ENCODE measurements at regions not wholly inside any gene's neighbourhood (a gene's known extent, or its start where the extent isn't known, plus 50 kb on each side); places are given as distances from the start of the nearest gene placed in this dataset.
A peak's percentile ranks its signal among the peaks of the same experiment; 100 is the strongest.

DNA sequence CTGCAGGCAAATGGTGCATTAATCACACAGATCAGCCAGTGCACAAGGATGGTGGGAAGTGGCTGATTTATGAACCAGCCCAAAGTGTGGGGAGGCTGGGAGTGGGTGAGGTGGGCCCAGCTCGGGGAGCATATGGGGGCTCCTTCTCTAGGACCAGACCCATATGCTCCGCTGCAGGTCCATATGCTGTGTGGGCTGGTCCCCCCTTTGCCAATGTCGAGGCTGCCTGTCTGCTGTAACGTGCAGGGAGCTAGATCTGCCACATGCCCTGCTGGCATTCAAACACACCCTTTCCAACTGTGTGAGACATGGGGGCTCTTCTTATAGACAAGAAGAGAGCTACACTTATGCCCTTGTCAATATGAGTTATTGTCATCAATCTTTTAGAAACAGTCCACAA, 566.3 kb downstream of the DHX35 start:
- peaks cover 28% of the 10 kb centered on the region for H3K4me1 Mint-ChIP-seq
- H3K9me3 Mint-ChIP-seq, result no peaks in the 10 kb centered on the region
- no peak overlapping the region for H3K4me3 Mint-ChIP-seq
- H3K36me3 Mint-ChIP-seq, result no peaks in the 10 kb centered on the region
- ATAC-seq (ENCODE audit: low read depth) (no peak), DNase-seq (ENCODE audit: low spot score in 2 of 2) (no peak)
- no peaks in the 10 kb centered on the region for H3K27me3 Mint-ChIP-seq
- H3K27ac Mint-ChIP-seq, result no peak overlapping the region

- Mint-ChIP-seq H3K4me3 (no peak overlapping the region), H3K4me1 (peaks cover 7% of the 10 kb centered on the region), H3K9me3 (no peaks in the 10 kb centered on the region), H3K27ac (no peak overlapping the region), H3K27me3 (no peaks in the 10 kb centered on the region), H3K36me3 (no peaks in the 10 kb centered on the region)
- ATAC-seq (ENCODE audit: low read depth) (no peak), DNase-seq (ENCODE audit: low spot score in 2 of 2) (no peak)
These were observed 562.3 kb downstream of the DHX35 start for GRCh38 chr20:39524371-39524911.

GRCh38 chr20:39523405-39523804, 561.3 kb downstream of the DHX35 start:
- DNase-seq (ENCODE audit: low spot score in 2 of 2), result no peak
- Mint-ChIP-seq H3K9me3 (no peaks in the 10 kb centered on the region), H3K27ac (no peak overlapping the region), H3K4me1 (peaks cover 3% of the 10 kb centered on the region), H3K36me3 (no peaks in the 10 kb centered on the region), H3K4me3 (no peak overlapping the region), H3K27me3 (no peaks in the 10 kb centered on the region)
- no peak for ATAC-seq (ENCODE audit: low read depth)

- no peaks in the 10 kb centered on the region for H3K27me3 Mint-ChIP-seq
- peaks cover 1% of the 10 kb centered on the region for H3K9me3 Mint-ChIP-seq
- H3K27ac Mint-ChIP-seq, result no peak overlapping the region
- peaks cover 15% of the 10 kb centered on the region for H3K4me1 Mint-ChIP-seq
- H3K36me3 Mint-ChIP-seq, result no peaks in the 10 kb centered on the region
- no peak overlapping the region for H3K4me3 Mint-ChIP-seq
- DNase-seq (ENCODE audit: low spot score in 2 of 2), result no peak
- ATAC-seq (ENCODE audit: low read depth), result no peak
These were observed 556.5 kb downstream of the DHX35 start for GRCh38 chr20:39518654-39519053.

DNA sequence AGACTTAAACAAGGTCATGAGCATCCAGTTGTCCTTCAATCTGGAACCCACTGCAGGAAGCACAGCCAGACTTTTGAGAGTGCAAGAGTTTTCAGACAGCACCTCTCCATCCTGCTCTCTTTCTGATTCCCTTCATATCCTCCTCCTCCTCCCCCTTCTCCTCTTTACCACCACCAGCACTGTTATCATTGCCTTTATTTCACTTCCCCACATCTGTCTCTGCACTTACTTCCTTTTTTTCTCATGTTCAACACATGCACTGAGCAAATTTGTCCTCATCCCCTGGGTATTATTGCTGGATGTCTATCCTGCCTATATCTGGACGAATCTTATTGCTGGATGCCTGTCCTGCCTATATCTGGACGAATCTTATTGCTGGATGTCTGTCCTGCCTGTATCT, 554.8 kb downstream of the DHX35 start:
- Mint-ChIP-seq H3K36me3 (no peaks in the 10 kb centered on the region), H3K4me3 (no peak overlapping the region), H3K4me1 (peaks cover 15% of the 10 kb centered on the region), H3K27me3 (no peaks in the 10 kb centered on the region), H3K27ac (no peak overlapping the region), H3K9me3 (peaks cover 1% of the 10 kb centered on the region)
- DNase-seq (ENCODE audit: low spot score in 2 of 2) (peak in 1 of 2 donors; percentile 3), ATAC-seq (ENCODE audit: low read depth) (peak; percentile 97)

- H3K4me1 Mint-ChIP-seq, result no peaks in the 10 kb centered on the region
- H3K9me3 Mint-ChIP-seq, result no peaks in the 10 kb centered on the region
- ATAC-seq (ENCODE audit: low read depth) (no peak), DNase-seq (ENCODE audit: low spot score in 2 of 2) (no peak)
- H3K27ac Mint-ChIP-seq, result no peak overlapping the region
- H3K4me3 Mint-ChIP-seq, result no peak overlapping the region
- no peaks in the 10 kb centered on the region for H3K36me3 Mint-ChIP-seq
- no peaks in the 10 kb centered on the region for H3K27me3 Mint-ChIP-seq
These were observed 542.6 kb downstream of the DHX35 start for GRCh38 chr20:39504710-39505094.

GRCh38 chr20:39503902-39504709, 542.0 kb downstream of the DHX35 start:
- H3K4me1 Mint-ChIP-seq, result no peaks in the 10 kb centered on the region
- no peaks in the 10 kb centered on the region for H3K27me3 Mint-ChIP-seq
- no peak overlapping the region for H3K4me3 Mint-ChIP-seq
- no peaks in the 10 kb centered on the region for H3K36me3 Mint-ChIP-seq
- no peaks in the 10 kb centered on the region for H3K9me3 Mint-ChIP-seq
- DNase-seq (ENCODE audit: low spot score in 2 of 2), result no peak
- H3K27ac Mint-ChIP-seq, result no peak overlapping the region
- ATAC-seq (ENCODE audit: low read depth), result no peak

DNA sequence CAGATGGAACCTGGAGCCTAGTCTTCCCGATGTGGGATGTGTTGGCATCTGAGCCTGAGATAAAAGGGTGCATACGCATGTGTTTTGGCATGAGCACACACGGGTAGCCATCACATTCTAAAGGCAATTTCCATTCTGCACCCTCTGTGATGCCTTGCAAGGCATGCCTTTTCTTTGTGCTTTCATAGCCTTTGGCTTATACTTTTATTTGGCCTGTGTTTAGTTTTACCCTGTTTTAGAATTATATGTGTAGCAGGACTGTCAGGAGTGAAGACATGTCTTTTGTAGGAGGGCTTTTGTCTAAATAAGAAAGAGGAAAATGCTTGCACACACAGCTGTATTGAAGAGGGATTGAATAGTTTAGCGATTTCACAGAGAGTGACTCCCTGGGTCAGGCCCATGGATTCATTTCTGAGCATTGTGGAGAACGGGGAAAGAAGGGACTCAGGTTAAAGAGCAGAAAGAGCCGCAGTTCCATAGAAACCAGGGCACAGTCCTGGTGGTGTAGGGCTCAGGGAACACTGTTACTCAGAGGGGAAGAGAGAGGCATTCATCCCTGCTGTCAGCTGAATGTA, 530.2 kb downstream of the DHX35 start:
- no peak overlapping the region for H3K4me3 Mint-ChIP-seq
- ATAC-seq (ENCODE audit: low read depth) (no peak), DNase-seq (ENCODE audit: low spot score in 2 of 2) (no peak)
- H3K27me3 Mint-ChIP-seq, result peaks cover 6% of the 10 kb centered on the region
- no peaks in the 10 kb centered on the region for H3K4me1 Mint-ChIP-seq
- H3K9me3 Mint-ChIP-seq, result peaks cover 5% of the 10 kb centered on the region
- H3K36me3 Mint-ChIP-seq, result peaks cover 3% of the 10 kb centered on the region
- no peak overlapping the region for H3K27ac Mint-ChIP-seq

DNA sequence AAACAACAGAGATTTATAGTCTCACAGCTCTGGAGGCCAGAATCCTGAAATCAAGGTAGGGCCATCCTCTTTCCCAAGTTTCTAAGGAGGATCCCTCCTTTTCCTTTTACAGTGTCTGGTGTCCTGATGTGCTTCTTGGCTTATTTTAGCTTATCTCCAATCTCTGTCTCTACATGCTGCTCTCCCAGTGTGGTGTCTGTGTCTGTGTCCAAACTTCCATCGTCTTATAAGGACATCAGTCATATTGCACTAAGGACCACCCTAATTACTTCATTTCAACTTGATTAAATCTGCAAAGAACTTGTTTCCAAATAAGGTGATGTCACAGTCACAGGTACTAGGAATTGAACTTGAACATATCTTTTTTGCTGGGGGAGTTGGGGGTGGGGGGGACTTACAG, 529.6 kb downstream of the DHX35 start:
- Mint-ChIP-seq H3K27me3 (peaks cover 6% of the 10 kb centered on the region), H3K4me1 (no peaks in the 10 kb centered on the region), H3K27ac (no peak overlapping the region), H3K4me3 (no peak overlapping the region), H3K9me3 (peaks cover 3% of the 10 kb centered on the region), H3K36me3 (peaks cover 3% of the 10 kb centered on the region)
- no peak for DNase-seq (ENCODE audit: low spot score in 2 of 2)
- ATAC-seq (ENCODE audit: low read depth), result no peak

DNA sequence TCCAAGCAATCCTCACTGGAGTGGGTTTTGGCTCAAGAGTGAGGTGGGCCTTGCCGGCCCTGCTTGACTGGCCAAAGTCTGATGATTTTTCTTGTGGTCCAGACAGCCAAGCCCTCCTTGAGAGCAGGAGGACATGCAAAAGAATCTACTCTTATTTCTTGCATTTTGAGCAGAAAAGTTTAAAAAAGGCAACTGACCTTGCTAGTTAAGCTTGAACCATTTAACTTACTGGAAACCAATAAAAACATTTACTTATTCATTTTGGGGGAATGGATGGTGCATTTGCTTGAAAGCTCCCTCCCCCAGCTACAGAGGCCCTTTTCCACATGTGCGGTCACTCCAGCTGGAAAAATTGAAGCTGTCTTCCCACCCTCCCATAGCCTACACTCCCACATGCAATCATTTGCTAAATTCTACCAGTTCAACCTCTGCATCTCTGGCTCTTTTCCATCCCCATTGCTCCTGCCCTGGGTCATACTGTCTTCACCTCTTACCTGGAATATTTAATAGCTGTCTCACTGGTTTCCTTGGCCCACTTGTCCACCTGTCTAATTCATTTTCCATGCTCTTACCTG, 527.9 kb downstream of the DHX35 start:
- H3K27ac Mint-ChIP-seq, result no peak overlapping the region
- no peak for DNase-seq (ENCODE audit: low spot score in 2 of 2)
- peaks cover 2% of the 10 kb centered on the region for H3K9me3 Mint-ChIP-seq
- no peaks in the 10 kb centered on the region for H3K4me1 Mint-ChIP-seq
- peaks cover 3% of the 10 kb centered on the region for H3K36me3 Mint-ChIP-seq
- peaks cover 5% of the 10 kb centered on the region for H3K27me3 Mint-ChIP-seq
- H3K4me3 Mint-ChIP-seq, result no peak overlapping the region
- no peak for ATAC-seq (ENCODE audit: low read depth)

- Mint-ChIP-seq H3K9me3 (no peaks in the 10 kb centered on the region), H3K27ac (no peak overlapping the region), H3K4me1 (no peaks in the 10 kb centered on the region), H3K36me3 (no peaks in the 10 kb centered on the region), H3K4me3 (no peak overlapping the region), H3K27me3 (no peaks in the 10 kb centered on the region)
- no peak for ATAC-seq (ENCODE audit: low read depth)
- DNase-seq (ENCODE audit: low spot score in 2 of 2), result no peak
These were observed 518.3 kb downstream of the DHX35 start for GRCh38 chr20:39480276-39481043.

DNA sequence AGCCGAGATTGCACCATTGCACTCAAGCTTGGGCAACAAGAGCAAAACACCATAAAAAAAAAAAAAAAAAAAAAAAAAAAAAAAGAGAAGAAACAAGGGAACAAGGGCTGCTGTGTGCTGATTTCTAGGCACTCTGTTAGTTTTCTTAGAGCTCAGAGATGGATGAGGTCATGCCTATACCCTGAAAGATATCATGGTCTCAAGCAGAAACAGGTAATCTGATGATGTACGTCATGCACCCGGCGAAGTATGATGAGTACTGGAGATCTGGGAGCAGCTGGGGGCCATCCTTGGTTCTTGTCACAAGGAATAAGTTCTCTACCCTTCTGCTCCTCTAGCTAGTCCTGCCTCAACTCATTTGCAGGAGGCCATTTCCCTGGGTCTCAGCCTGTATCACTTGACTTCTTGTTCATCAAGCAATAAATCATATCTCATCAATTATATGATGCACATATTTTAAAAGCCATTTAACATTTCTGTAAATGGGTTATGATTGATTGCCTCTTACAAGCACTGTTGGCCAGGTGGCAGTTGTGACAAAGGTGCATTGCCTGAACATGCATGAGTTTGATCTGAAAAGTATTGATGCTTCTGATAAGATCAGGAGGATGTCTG, 517.2 kb downstream of the DHX35 start:
- Mint-ChIP-seq H3K4me1 (no peaks in the 10 kb centered on the region), H3K9me3 (no peaks in the 10 kb centered on the region), H3K36me3 (no peaks in the 10 kb centered on the region), H3K4me3 (no peak overlapping the region), H3K27me3 (no peaks in the 10 kb centered on the region), H3K27ac (no peak overlapping the region)
- ATAC-seq (ENCODE audit: low read depth) (no peak), DNase-seq (ENCODE audit: low spot score in 2 of 2) (no peak)

GRCh38 chr20:39474879-39475278, 512.7 kb downstream of the DHX35 start:
- peaks cover 2% of the 10 kb centered on the region for H3K36me3 Mint-ChIP-seq
- H3K27me3 Mint-ChIP-seq, result no peaks in the 10 kb centered on the region
- H3K4me3 Mint-ChIP-seq, result no peak overlapping the region
- no peak for ATAC-seq (ENCODE audit: low read depth)
- no peaks in the 10 kb centered on the region for H3K9me3 Mint-ChIP-seq
- DNase-seq (ENCODE audit: low spot score in 2 of 2), result no peak
- no peak overlapping the region for H3K27ac Mint-ChIP-seq
- no peaks in the 10 kb centered on the region for H3K4me1 Mint-ChIP-seq

DNA sequence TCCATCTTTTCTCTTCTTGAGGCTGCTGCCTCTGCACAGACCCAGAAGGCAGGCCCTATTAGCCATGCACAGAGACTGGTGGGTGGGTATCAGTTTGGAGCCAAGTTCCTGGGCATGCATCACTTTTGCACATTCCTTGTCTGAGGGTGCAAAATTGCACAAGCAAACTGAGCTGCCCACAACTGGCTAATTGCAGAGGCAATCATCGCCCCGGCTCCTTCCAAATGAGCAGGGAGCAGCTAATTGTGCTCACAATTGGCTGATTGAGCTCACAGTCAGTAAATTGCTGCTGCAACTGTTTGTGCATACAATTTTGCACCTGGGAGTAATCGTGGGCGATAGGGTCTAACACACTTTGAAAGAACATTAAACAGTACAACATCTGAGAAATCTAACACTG, 511.4 kb downstream of the DHX35 start:
- Mint-ChIP-seq H3K36me3 (peaks cover 2% of the 10 kb centered on the region), H3K4me1 (no peaks in the 10 kb centered on the region), H3K9me3 (no peaks in the 10 kb centered on the region), H3K4me3 (no peak overlapping the region), H3K27me3 (no peaks in the 10 kb centered on the region), H3K27ac (no peak overlapping the region)
- no peak for ATAC-seq (ENCODE audit: low read depth)
- no peak for DNase-seq (ENCODE audit: low spot score in 2 of 2)

Measured in memory B cell (primary cell).